K562 (cell line): ENCODE measurements at regions not wholly inside any gene's neighbourhood (a gene's known extent, or its start where the extent isn't known, plus 50 kb on each side); places are given as distances from the start of the nearest gene placed in this dataset.

Experiments
- CC2D1A ChIP-seq: fragments of 450-650 bp; IDR thresholded peaks from 2 replicates; pipeline ENCODE4 v1.6.1; 2017; ENCODE audit warnings: mild to moderate bottlenecking
- HDAC3 ChIP-seq: fragments of 450-650 bp; IDR thresholded peaks from 2 replicates; pipeline ENCODE4 v1.6.1; 2018; ENCODE audit warnings: borderline replicate concordance, mild to moderate bottlenecking, moderate library complexity; ENCODE audit not compliant: partially characterized antibody
- HNRNPH1 ChIP-seq: fragments of 200-400 bp; formaldehyde crosslinking; optimal IDR thresholded peaks from 2 replicates; pipeline ENCODE3; 2017; ENCODE audit warnings: low read depth, mild to moderate bottlenecking, low read length, moderate library complexity
- KLF13 ChIP-seq: fragments of 450-650 bp; IDR thresholded peaks from 2 replicates; pipeline ENCODE4 v1.6.1; 2016; ENCODE audit warnings: missing genetic modification characterization, low read depth, mild to moderate bottlenecking, missing compliant biosample characterization, moderate library complexity, borderline replicate concordance
- L3MBTL2 ChIP-seq: fragments of 450-650 bp; IDR thresholded peaks from 2 replicates; pipeline ENCODE4 v1.6.1; 2016; ENCODE audit warnings: mild to moderate bottlenecking, moderate library complexity
- SMARCB1 ChIP-seq: IDR thresholded peaks from 2 replicates; pipeline ENCODE4 v1.6.1; 2011; ENCODE audit warnings: improper control_type of control experiment, low read depth; ENCODE audit not compliant: insufficient read length
- YY1 ChIP-seq, 3 experiments: IDR thresholded peaks; 2 replicates each; pipeline ENCODE4 v1.6.1; 2011; ENCODE audit warnings: low read length in 2 of 3, mild to moderate bottlenecking in 2 of 3, moderate library complexity in 2 of 3, borderline replicate concordance in 1 of 3, control low read depth in 1 of 3, low read depth in 1 of 3; ENCODE audit not compliant: insufficient read depth in 3 of 3, insufficient replicate concordance in 2 of 3, control insufficient read depth in 1 of 3, insufficient read length in 1 of 3; ENCODE audit errors: extremely low read depth in 1 of 3
- ZKSCAN8 ChIP-seq: fragments of 200-800 bp; sonication (Bioruptor generic); IDR thresholded peaks from 2 replicates; pipeline ENCODE4 v1.6.1; 2016; ENCODE audit warnings: missing genetic modification characterization, missing compliant biosample characterization
- ZNF384 ChIP-seq: IDR thresholded peaks from 2 replicates; pipeline ENCODE4 v1.6.1; 2012; ENCODE audit warnings: low read depth, low read length, improper control_type of control experiment
- TF ChIP-seq, protein P1 (sequence below), 2 experiments: fragments of 150-350 bp in 1 of 2; IDR thresholded peaks; 2 replicates each; pipeline ENCODE4 v1.6.1; 2012 to 2016; ENCODE audit warnings: low read depth in 2 of 2, low read length in 2 of 2, mild to moderate bottlenecking in 1 of 2, moderate library complexity in 1 of 2
- TF ChIP-seq, protein P2 (sequence below): fragments of 250-450 bp; sonication (Bioruptor Pico); IDR thresholded peaks from 2 replicates; pipeline ENCODE4 v1.8.0; 2021; ENCODE audit warnings: moderate library complexity, mild to moderate bottlenecking, inconsistent platforms
- TF ChIP-seq, protein P3 (sequence below): sonication (generic); formaldehyde crosslinking; IDR thresholded peaks from 2 replicates; pipeline ENCODE4 v1.8.1; 2023; ENCODE audit warnings: missing genetic modification reagents, mild to moderate bottlenecking, borderline replicate concordance

DNA sequence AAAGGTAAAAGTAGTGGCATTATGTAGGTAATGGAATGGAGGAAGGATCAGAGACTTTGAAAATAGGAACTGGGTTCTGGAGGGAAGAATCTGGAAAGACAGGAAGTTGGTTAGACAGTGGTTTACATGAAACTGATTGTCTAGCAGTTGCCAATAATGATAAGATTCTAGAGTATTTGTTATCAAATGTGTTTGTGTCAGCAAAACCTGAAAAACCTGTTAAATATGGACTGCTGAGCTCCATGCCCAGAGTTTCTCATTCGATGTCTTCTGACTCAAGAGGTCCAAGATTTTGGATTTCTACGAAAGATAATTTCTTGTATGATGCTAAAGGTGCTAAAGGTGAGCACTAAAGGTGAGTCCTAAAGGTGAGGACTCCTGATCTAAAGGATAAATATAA, 515.0 kb upstream of the TUSC1 start (continued):
- TF ChIP-seq, protein P1, sequence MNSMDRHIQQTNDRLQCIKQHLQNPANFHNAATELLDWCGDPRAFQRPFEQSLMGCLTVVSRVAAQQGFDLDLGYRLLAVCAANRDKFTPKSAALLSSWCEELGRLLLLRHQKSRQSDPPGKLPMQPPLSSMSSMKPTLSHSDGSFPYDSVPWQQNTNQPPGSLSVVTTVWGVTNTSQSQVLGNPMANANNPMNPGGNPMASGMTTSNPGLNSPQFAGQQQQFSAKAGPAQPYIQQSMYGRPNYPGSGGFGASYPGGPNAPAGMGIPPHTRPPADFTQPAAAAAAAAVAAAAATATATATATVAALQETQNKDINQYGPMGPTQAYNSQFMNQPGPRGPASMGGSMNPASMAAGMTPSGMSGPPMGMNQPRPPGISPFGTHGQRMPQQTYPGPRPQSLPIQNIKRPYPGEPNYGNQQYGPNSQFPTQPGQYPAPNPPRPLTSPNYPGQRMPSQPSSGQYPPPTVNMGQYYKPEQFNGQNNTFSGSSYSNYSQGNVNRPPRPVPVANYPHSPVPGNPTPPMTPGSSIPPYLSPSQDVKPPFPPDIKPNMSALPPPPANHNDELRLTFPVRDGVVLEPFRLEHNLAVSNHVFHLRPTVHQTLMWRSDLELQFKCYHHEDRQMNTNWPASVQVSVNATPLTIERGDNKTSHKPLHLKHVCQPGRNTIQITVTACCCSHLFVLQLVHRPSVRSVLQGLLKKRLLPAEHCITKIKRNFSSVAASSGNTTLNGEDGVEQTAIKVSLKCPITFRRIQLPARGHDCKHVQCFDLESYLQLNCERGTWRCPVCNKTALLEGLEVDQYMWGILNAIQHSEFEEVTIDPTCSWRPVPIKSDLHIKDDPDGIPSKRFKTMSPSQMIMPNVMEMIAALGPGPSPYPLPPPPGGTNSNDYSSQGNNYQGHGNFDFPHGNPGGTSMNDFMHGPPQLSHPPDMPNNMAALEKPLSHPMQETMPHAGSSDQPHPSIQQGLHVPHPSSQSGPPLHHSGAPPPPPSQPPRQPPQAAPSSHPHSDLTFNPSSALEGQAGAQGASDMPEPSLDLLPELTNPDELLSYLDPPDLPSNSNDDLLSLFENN (IDR thresholded peaks at IDR 0.05; ENCODE audit: low read depth in 2 of 2, low read length in 2 of 2), result no peak
- TF ChIP-seq ZKSCAN8 (CRISPR knock-in tag), result no peak
- no peak for TF ChIP-seq YY1 (IDR thresholded peaks at IDR 0.05; ENCODE audit: borderline replicate concordance in 1 of 3, control insufficient read depth in 1 of 3, extremely low read depth in 1 of 3, insufficient read depth in 3 of 3, insufficient read length in 1 of 3, insufficient replicate concordance in 2 of 3, low read depth in 1 of 3, low read length in 2 of 3)
- TF ChIP-seq, protein P2, sequence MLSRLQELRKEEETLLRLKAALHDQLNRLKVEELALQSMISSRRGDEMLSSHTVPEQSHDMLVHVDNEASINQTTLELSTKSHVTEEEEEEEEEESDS (CRISPR knock-in tag), result no peak
- TF ChIP-seq CC2D1A, result no peak
- TF ChIP-seq HNRNPH1, result no peak
- TF ChIP-seq, protein P3, sequence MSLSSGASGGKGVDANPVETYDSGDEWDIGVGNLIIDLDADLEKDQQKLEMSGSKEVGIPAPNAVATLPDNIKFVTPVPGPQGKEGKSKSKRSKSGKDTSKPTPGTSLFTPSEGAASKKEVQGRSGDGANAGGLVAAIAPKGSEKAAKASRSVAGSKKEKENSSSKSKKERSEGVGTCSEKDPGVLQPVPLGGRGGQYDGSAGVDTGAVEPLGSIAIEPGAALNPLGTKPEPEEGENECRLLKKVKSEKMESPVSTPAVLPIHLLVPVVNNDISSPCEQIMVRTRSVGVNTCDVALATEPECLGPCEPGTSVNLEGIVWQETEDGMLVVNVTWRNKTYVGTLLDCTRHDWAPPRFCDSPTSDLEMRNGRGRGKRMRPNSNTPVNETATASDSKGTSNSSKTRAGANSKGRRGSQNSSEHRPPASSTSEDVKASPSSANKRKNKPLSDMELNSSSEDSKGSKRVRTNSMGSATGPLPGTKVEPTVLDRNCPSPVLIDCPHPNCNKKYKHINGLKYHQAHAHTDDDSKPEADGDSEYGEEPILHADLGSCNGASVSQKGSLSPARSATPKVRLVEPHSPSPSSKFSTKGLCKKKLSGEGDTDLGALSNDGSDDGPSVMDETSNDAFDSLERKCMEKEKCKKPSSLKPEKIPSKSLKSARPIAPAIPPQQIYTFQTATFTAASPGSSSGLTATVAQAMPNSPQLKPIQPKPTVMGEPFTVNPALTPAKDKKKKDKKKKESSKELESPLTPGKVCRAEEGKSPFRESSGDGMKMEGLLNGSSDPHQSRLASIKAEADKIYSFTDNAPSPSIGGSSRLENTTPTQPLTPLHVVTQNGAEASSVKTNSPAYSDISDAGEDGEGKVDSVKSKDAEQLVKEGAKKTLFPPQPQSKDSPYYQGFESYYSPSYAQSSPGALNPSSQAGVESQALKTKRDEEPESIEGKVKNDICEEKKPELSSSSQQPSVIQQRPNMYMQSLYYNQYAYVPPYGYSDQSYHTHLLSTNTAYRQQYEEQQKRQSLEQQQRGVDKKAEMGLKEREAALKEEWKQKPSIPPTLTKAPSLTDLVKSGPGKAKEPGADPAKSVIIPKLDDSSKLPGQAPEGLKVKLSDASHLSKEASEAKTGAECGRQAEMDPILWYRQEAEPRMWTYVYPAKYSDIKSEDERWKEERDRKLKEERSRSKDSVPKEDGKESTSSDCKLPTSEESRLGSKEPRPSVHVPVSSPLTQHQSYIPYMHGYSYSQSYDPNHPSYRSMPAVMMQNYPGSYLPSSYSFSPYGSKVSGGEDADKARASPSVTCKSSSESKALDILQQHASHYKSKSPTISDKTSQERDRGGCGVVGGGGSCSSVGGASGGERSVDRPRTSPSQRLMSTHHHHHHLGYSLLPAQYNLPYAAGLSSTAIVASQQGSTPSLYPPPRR (CRISPR knock-in tag), result no peak
- no peak for TF ChIP-seq SMARCB1
- no peak for TF ChIP-seq L3MBTL2
- no peak for TF ChIP-seq HDAC3
- no peak for TF ChIP-seq ZNF384
- no peak for TF ChIP-seq KLF13
